Endothelial cell of umbilical vein (primary cell): ENCODE measurements at regions not wholly inside any gene's neighbourhood (a gene's known extent, or its start where the extent isn't known, plus 50 kb on each side); places are given as distances from the start of the nearest gene placed in this dataset.

Experiments used
- POLR2A ChIP-seq: IDR thresholded peaks from 2 replicates; pipeline ENCODE4 v1.6.1; 2012; ENCODE audit warnings: low read depth, mild to moderate bottlenecking, control low read depth, low read length
- POLR2AphosphoS5 ChIP-seq: IDR thresholded peaks from 2 replicates; pipeline ENCODE4 v1.6.1; 2012; ENCODE audit warnings: low read depth, mild to moderate bottlenecking, control low read depth, low read length, moderate library complexity; ENCODE audit not compliant: insufficient read depth
- TF ChIP-seq, protein P1 (sequence below), 2 donors: IDR thresholded peaks; 1 replicate in 1 of 2; 2 replicates in 1 of 2; pipeline ENCODE4 v1.5.1; 2011; ENCODE audit warnings: low read length in 2 of 2, mild to moderate bottlenecking in 2 of 2, moderate library complexity in 2 of 2, control low read depth in 1 of 2, inconsistent platforms in 1 of 2, low read depth in 1 of 2; ENCODE audit not compliant: insufficient read depth in 1 of 2; ENCODE audit errors: extremely low read depth in 1 of 2

DNA sequence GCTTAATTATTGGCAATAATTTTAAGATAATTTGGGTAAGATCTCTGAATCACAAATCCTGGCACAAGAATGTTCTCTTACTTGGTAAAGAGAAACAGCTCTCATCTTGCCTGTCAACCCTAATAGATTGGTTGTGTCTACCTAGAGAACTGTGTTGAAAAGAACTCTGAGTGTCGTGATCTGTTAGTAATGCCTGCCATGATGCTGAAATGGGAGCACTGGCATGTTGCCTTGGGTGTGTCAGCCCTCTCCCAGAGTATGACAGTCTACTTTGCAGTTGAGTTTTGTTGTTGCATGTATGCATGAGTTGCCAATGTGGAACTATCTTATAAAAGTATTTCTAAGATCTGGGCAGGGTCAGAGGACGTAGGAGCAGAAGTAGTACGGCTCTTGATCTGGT, 221.4 kb downstream of the MAF start:
- TF ChIP-seq, protein P1, sequence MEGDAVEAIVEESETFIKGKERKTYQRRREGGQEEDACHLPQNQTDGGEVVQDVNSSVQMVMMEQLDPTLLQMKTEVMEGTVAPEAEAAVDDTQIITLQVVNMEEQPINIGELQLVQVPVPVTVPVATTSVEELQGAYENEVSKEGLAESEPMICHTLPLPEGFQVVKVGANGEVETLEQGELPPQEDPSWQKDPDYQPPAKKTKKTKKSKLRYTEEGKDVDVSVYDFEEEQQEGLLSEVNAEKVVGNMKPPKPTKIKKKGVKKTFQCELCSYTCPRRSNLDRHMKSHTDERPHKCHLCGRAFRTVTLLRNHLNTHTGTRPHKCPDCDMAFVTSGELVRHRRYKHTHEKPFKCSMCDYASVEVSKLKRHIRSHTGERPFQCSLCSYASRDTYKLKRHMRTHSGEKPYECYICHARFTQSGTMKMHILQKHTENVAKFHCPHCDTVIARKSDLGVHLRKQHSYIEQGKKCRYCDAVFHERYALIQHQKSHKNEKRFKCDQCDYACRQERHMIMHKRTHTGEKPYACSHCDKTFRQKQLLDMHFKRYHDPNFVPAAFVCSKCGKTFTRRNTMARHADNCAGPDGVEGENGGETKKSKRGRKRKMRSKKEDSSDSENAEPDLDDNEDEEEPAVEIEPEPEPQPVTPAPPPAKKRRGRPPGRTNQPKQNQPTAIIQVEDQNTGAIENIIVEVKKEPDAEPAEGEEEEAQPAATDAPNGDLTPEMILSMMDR (IDR thresholded peaks at IDR 0.05; ENCODE audit: extremely low read depth in 1 of 2, insufficient read depth in 1 of 2, low read depth in 1 of 2, low read length in 2 of 2) = no peak
- TF ChIP-seq POLR2AphosphoS5 = no peak
- no peak for TF ChIP-seq POLR2A
